ENCODE measurements at regions not wholly inside any gene's neighbourhood (a gene's known extent, or its start where the extent isn't known, plus 50 kb on each side); places are given as distances from the start of the nearest gene placed in this dataset.

GRCh38 chr16:50459496-50460080, 88.6 kb upstream of the NKD1 start:
- TF ChIP-seq POLR2A (IDR thresholded peaks at IDR 0.05) = no peak
- TF ChIP-seq CTCF (IDR thresholded peaks at IDR 0.05) = no peak
